HEK293T (cell line): ENCODE measurements at regions not wholly inside any gene's neighbourhood (a gene's known extent, or its start where the extent isn't known, plus 50 kb on each side); places are given as distances from the start of the nearest gene placed in this dataset.

Experiments
- CTCF ChIA-PET: fragments of 350-600 bp; formaldehyde crosslinking; extraction: SDS; loops from one replicate; lab custom pipeline; 2021; ENCODE audit warnings: antibody characterized with exemption, inconsistent platforms; lab: Yijun Ruan, JAX
- POLR2A ChIA-PET: fragments of 350-600 bp; formaldehyde crosslinking; extraction: SDS; loops from one replicate; lab custom pipeline; 2020; ENCODE audit warnings: antibody characterized with exemption, inconsistent platforms; lab: Yijun Ruan, JAX
- DNase-seq: peaks from one replicate; pipeline ENCODE4 v3.0.0; 2012; ENCODE audit warnings: mixed read lengths; ENCODE audit errors: extremely low spot score
- ARNT ChIP-seq: fragments of 450-650 bp; IDR thresholded peaks from 2 replicates; pipeline ENCODE4 v1.6.1; 2017; ENCODE audit warnings: mild to moderate bottlenecking
- BHLHE40 ChIP-seq: fragments of 450-650 bp; IDR thresholded peaks from 2 replicates; pipeline ENCODE4 v1.6.1; 2016; ENCODE audit warnings: mild to moderate bottlenecking, moderate library complexity, borderline replicate concordance
- CTBP1 ChIP-seq: fragments of 450-650 bp; IDR thresholded peaks from 2 replicates; pipeline ENCODE4 v1.6.1; 2016; ENCODE audit warnings: borderline replicate concordance
- ELF4 ChIP-seq: fragments of 450-650 bp; IDR thresholded peaks from 2 replicates; pipeline ENCODE4 v1.6.1; 2017; ENCODE audit warnings: antibody characterized with exemption
- FOXA1 ChIP-seq: fragments of 450-650 bp; IDR thresholded peaks from 2 replicates; pipeline ENCODE4 v1.6.1; 2016; ENCODE audit warnings: mild to moderate bottlenecking
- FOXK2 ChIP-seq: fragments of 450-650 bp; IDR thresholded peaks from 2 replicates; pipeline ENCODE4 v1.6.1; 2016; ENCODE audit warnings: mild to moderate bottlenecking
- FOXM1 ChIP-seq: fragments of 450-650 bp; IDR thresholded peaks from 2 replicates; pipeline ENCODE4 v1.6.1; 2017; ENCODE audit warnings: mild to moderate bottlenecking, borderline replicate concordance
- HDGF ChIP-seq: fragments of 450-650 bp; IDR thresholded peaks from 2 replicates; pipeline ENCODE4 v1.6.1; 2017; ENCODE audit warnings: antibody characterized with exemption, borderline replicate concordance
- L3MBTL2 ChIP-seq: fragments of 450-650 bp; conservative IDR thresholded peaks from 2 replicates; pipeline ENCODE4 v1.6.1; 2016; ENCODE audit warnings: mild to moderate bottlenecking
- LEF1 ChIP-seq: fragments of 450-650 bp; IDR thresholded peaks from 2 replicates; pipeline ENCODE4 v1.6.1; 2017; ENCODE audit warnings: mild to moderate bottlenecking, borderline replicate concordance
- NFRKB ChIP-seq: fragments of 450-650 bp; IDR thresholded peaks from 2 replicates; pipeline ENCODE4 v1.6.1; 2016; ENCODE audit warnings: mild to moderate bottlenecking, moderate library complexity
- SP1 ChIP-seq: fragments of 450-650 bp; IDR thresholded peaks from 2 replicates; pipeline ENCODE4 v1.6.1; 2017
- SUZ12 ChIP-seq: fragments of 450-650 bp; IDR thresholded peaks from 2 replicates; pipeline ENCODE4 v1.6.1; 2016; ENCODE audit warnings: mild to moderate bottlenecking
- TARDBP ChIP-seq: fragments of 450-650 bp; IDR thresholded peaks from 2 replicates; pipeline ENCODE4 v1.6.1; 2016
- ZNF384 ChIP-seq: fragments of 450-650 bp; IDR thresholded peaks from 2 replicates; pipeline ENCODE4 v1.6.1; 2016
- TF ChIP-seq, protein P1 (sequence below): fragments of 450-650 bp; IDR thresholded peaks from 2 replicates; pipeline ENCODE4 v1.6.1; 2016

DNA sequence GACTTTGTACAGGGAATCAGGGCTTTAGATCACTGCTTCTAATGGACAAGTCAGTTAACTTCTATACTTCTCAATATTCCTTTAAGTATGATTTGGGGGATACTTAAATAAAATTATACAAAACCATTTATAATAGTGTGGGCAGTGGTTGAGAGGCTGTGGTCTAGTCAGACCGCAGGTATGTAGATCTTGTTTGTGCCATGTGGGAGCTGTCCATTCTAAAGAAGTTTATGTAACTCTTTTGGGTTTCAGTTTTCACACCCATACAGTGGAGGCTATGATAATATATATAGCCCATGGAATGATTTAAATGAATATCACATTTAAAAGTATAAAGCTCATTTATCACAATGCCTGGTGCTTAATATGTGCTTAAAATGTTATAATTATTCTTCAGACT is 654.3 kb upstream of the KIF2B start:
- CTCF ChIA-PET: no interaction called here
- DNase-seq: no peak
- POLR2A ChIA-PET: no interaction called here
- TF ChIP-seq SUZ12 (no peak), ELF4 (no peak), ARNT (no peak), L3MBTL2 (no peak), HDGF (no peak), TARDBP (no peak), CTBP1 (no peak), FOXK2 (no peak)

DNA sequence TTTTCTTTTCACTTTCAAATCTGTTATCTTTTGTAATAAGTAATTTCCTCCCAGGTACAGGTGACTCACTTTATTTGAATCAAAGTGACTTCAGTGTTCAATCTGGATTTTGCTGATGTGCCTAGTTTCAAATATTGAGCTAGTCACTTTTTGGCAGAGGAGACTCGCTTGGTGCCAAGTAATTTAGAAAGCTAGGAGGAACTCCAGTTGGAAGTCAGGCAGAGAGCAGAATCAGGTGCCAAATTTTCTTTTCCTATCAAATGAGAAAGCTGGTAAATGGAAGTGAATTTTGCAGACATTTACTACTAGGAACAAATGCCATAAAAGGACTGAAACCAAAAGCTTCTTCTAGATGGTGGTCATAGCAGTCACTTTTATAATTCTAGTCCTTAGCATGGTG is 656.0 kb upstream of the KIF2B start:
- DNase-seq: no peak
- POLR2A ChIA-PET: no interaction called here
- TF ChIP-seq SP1: no peak
- no peak for TF ChIP-seq BHLHE40
- no peak for TF ChIP-seq SUZ12
- TF ChIP-seq FOXK2: no peak
- TF ChIP-seq, protein P1, sequence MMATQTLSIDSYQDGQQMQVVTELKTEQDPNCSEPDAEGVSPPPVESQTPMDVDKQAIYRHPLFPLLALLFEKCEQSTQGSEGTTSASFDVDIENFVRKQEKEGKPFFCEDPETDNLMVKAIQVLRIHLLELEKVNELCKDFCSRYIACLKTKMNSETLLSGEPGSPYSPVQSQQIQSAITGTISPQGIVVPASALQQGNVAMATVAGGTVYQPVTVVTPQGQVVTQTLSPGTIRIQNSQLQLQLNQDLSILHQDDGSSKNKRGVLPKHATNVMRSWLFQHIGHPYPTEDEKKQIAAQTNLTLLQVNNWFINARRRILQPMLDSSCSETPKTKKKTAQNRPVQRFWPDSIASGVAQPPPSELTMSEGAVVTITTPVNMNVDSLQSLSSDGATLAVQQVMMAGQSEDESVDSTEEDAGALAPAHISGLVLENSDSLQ: no peak
- no peak for TF ChIP-seq HDGF
- CTCF ChIA-PET: no interaction called here

DNA sequence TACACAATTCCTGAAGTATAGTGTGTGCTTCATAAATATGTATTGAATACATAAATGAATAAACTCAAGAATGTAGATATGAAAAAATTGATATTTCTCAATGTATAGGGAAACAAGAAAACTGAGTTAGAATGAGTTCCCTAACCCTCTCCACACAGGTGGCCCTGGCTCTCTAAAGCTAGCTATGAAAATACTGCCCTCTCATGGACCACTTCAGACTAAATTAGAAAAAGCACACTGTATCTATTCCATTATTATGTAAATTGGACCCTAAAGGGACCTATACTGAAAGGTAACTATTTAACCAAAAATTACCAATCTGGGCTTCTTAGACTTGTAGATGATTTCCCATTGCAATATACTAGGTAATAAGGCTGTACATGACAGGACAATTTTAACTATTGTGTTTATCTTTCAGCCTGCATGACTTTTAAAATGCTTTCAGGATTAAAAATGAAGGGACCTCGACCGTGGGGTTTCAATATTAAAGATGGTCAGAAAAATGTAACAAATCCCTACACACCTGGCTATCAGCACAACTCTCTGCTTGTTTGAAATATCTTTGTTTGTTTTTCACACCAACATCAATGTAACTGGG is 672.5 kb upstream of the KIF2B start:
- TF ChIP-seq FOXA1 (no peak), CTBP1 (no peak), NFRKB (no peak), HDGF (no peak), ARNT (no peak), TARDBP (no peak), FOXK2 (no peak), ELF4 (no peak)
- TF ChIP-seq, protein P1: no peak
- POLR2A ChIA-PET: no interaction called here
- no peak for DNase-seq
- CTCF ChIA-PET: no interaction called here

DNA sequence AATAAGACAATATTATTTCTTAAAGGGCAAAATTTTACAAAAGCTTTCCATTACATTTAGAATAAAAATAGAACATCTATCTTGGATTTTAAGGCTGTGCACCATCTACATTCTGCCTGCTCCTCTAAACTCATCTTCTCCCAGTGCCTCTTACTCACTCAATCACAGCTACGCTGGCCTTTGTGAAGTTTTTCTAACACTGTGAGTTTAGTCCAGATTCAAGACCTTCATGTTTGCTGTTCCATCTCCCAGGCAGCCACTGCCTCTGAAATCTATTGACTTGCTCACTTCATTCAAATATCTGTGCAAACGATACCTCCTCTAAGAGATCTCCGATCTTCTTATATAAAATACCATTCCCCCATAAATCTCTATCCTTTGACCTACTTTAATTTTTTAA is 673.4 kb upstream of the KIF2B start:
- POLR2A ChIA-PET: no interaction called here
- CTCF ChIA-PET: no interaction called here
- no peak for DNase-seq
- no peak for TF ChIP-seq ZNF384
- no peak for TF ChIP-seq ELF4
- TF ChIP-seq BHLHE40: no peak
- TF ChIP-seq LEF1: no peak
- TF ChIP-seq FOXA1: no peak
- no peak for TF ChIP-seq CTBP1
- TF ChIP-seq L3MBTL2: no peak

DNA sequence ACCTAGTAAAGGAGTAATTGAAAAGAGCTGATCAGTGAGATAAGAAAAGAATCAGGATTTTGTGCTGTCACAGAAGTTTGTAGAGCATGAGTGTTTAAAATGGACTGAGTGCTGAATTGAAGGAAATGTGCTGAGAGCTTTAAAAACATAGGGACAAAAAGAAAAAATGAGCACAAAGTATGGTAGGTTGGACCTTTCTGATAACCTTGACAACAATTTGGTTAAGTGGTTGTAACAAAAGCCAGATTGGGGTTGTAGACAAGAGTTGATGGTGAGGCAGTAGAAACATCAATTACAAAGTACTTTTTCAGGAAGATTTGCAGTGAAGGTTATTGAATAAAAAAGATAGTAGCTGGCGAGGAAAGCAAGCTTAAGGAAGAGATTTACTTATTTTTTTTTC is 674.7 kb upstream of the KIF2B start:
- no peak for DNase-seq
- POLR2A ChIA-PET: no interaction called here
- TF ChIP-seq L3MBTL2 (no peak), NFRKB (no peak), LEF1 (no peak), FOXK2 (no peak), SP1 (no peak), FOXA1 (no peak)
- CTCF ChIA-PET: no interaction called here

DNA sequence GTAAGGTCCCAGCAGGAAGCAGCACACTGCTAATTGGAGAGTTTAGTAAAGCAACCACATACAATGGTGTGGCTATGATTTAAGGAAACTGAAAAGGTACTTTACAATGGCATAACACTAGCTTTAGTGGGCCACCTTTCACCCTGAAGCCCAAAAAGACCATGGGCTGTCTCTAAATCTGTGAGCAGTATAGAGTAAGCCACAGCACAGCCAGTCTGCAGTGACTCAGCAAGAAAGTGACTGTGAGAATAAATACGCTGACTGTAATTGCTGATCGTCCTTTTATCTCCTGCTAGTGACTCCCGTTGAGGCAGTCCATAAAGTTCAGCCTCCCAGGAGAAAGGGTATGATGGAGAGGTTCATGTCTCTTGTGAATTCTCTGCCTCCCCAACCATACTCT is 679.8 kb upstream of the KIF2B start:
- DNase-seq: no peak
- TF ChIP-seq ARNT (no peak), BHLHE40 (no peak), TARDBP (no peak)
- ChIA-PET CTCF (no interaction called here), POLR2A (no interaction called here)

DNA sequence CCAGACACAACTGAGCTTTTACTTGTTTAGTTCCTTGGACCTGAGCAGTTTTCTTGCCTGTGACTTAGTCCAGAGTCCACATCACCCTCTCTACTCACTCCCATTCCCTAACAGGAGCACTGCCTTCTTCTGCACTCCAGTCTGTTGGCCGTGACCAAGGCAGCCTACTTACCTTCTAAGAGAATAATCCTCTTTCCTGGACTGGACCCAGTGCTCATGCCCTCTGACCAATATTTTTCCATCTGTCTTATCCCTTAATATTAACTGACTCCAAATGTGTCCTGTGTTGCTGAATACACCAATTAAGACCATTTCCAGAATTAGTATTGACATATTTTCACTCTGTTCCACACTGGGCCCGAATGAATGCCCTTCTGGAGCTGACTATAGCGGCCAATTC is 681.0 kb upstream of the KIF2B start:
- no peak for TF ChIP-seq NFRKB
- no peak for TF ChIP-seq SP1
- no peak for TF ChIP-seq SUZ12
- TF ChIP-seq FOXM1: no peak
- no peak for TF ChIP-seq LEF1
- TF ChIP-seq ELF4: no peak
- no peak for TF ChIP-seq FOXA1
- TF ChIP-seq L3MBTL2: no peak
- TF ChIP-seq HDGF: no peak
- no peak for TF ChIP-seq ZNF384
- TF ChIP-seq BHLHE40: no peak
- TF ChIP-seq CTBP1: no peak
- no peak for TF ChIP-seq ARNT
- no peak for TF ChIP-seq TARDBP
- TF ChIP-seq FOXK2: no peak
- TF ChIP-seq, protein P1: no peak
- ChIA-PET POLR2A (no interaction called here), CTCF (no interaction called here)
- no peak for DNase-seq

DNA sequence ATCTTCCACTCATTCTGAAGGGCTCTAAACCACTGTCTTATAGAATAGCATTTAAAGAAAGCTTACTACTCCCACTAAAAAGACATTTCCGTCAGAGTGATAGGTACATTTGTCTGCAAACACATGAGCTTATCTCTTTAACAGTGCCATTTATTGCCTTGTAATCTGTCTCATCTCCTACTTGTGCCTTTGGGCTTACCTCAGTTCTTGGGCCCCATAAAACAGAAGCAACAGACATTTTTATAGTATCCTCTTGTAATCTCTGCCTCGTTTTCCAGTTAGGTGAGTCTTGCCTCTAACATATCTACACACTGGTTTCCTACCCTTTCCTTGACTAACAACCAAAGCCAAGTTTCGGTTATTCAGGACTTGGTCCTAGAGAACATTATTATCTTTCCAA is 681.4 kb upstream of the KIF2B start:
- DNase-seq: no peak
- no peak for TF ChIP-seq ELF4
- TF ChIP-seq, protein P1: no peak
- TF ChIP-seq FOXA1: no peak
- no peak for TF ChIP-seq FOXK2
- no peak for TF ChIP-seq ARNT
- TF ChIP-seq BHLHE40: no peak
- no peak for TF ChIP-seq NFRKB
- no peak for TF ChIP-seq SP1
- no peak for TF ChIP-seq L3MBTL2
- no peak for TF ChIP-seq HDGF
- no peak for TF ChIP-seq ZNF384
- no peak for TF ChIP-seq TARDBP
- TF ChIP-seq SUZ12: no peak
- no peak for TF ChIP-seq LEF1
- no peak for TF ChIP-seq FOXM1
- TF ChIP-seq CTBP1: no peak
- ChIA-PET POLR2A (no interaction called here), CTCF (no interaction called here)
